HT1080 (cell line): ENCODE measurements at regions not wholly inside any gene's neighbourhood (a gene's known extent, or its start where the extent isn't known, plus 50 kb on each side); places are given as distances from the start of the nearest gene placed in this dataset.
"Not testable (repeated sequence)": the region's sequence is repeated elsewhere in the genome, so short reads cannot be mapped to it uniquely, and the experiment has no call there.

Experiments
- DNase-seq: peaks from one replicate; pipeline ENCODE4 v3.0.0-alpha.2; 2015; ENCODE audit warnings: low read depth

DNA sequence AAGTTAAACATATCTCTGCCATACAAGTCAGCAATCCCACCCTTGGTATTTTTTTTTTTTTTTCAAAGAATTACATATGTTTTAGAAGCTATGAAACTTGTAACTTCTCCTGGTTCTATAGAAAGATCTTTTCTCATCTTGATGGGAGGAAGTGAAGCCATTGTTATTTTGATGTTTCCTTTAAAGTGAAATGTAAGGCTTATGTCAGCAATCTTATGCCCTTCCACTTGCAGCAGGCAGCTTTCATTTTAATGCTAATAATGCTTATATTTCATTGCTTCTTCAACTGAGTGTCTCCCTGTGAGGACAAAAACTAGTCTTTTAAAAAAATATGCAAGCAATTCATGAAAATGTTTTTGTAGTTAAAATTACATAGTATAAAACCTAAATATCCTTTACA, 1614.7 kb downstream of the KHDRBS2 start:
- no peak for DNase-seq

DNA sequence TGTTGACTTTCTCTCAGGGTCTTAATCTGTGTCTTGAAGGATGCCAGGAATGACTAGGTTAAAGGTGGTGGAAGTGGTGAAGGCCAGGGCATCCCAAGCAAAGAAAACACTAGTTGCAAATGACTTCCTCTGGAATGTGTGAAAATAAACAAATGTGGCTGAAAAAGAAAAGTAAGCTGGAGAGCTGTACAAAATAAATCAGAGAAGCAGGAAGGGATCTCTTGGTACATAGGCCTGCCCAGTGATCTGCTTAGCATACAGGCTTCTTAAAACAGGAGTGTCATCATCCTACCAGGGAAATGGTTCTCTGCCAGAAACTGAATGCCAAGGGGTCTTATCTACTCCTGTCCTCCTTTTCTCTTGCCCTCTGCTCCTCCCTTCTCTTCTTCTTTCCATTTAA, 1616.0 kb downstream of the KHDRBS2 start:
- DNase-seq: no peak

DNA sequence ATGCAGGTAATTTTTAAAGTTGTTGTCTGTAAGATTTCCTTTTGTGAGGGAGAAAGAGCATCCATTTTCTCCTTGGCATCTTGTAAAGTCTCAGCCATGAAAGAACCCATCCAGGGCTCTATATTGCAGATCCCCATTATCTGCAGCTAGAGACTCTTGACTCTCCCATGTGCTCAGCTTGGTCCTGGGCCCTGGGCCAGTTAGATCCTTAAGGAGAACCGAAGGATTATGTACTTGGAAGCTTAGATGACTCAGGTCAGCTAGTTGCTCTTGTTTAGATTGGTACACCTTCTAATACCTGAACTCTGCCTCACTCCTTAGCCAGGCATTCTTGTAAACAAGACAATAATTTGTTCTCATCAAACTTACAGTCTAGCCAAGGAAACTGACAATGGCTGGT, 1617.6 kb downstream of the KHDRBS2 start:
- DNase-seq: no peak

DNA sequence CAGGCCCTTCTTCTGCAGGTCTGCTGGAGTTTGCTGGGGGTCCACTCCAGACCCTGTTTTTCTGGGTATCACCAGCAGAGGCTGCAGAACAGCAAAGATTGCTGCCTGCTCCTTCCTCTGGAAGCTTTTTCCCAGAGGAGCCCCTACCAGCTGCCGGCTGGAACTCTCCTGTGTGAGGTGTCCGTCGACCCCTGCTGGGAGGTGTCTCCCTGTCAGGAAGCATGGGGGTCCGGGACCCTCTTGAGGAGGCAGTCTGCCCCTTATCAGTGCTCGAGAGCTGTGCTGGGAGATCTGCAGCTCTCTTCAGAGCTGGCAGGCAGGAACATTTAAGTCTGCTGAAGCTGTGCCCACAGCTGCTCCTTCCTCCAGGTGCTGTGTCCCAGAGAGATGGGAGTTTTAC, 1622.8 kb downstream of the KHDRBS2 start:
- DNase-seq: not testable (repeated sequence)

DNA sequence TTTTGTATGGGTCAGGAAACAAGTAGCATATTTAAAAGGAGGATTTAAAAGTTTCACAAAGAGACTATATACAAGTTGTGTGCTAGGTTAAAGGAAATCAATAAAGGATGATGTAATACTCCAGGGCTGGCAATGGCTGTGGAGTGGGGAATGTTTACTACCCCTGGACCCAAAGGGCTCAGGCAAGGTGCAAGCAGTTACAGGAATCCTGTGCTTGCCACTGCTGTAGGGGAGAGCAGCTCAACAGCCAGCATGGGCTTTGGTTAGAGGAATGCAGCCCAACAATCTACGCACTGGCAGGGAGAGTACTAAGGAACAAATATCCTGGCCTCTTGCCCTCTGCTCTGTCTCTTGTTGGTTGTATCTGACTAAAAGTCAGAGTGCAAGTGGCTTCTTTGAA, 1642.2 kb downstream of the KHDRBS2 start:
- no peak for DNase-seq

DNA sequence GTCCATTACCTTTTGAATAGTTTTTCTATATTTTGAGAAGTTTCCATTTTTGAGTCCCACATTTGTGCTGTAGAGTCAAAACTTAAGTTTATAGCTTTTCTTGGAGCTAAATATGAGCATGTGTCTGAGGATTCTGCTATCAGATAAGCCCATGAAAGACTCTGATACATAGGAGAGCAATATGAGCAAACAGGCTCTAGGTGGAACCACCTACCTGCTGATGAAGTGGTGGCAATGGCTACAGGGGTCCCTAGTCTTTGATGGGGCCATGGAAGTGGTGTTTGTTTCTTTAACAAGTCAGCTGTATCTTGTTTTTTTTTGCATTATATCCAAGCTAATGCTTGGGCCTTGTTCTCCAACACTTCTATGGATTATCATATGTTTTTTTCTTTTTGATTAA, 1646.8 kb downstream of the KHDRBS2 start:
- not testable (repeated sequence) for DNase-seq
